ENCODE measurements at regions not wholly inside any gene's neighbourhood (a gene's known extent, or its start where the extent isn't known, plus 50 kb on each side); places are given as distances from the start of the nearest gene placed in this dataset.

DNA sequence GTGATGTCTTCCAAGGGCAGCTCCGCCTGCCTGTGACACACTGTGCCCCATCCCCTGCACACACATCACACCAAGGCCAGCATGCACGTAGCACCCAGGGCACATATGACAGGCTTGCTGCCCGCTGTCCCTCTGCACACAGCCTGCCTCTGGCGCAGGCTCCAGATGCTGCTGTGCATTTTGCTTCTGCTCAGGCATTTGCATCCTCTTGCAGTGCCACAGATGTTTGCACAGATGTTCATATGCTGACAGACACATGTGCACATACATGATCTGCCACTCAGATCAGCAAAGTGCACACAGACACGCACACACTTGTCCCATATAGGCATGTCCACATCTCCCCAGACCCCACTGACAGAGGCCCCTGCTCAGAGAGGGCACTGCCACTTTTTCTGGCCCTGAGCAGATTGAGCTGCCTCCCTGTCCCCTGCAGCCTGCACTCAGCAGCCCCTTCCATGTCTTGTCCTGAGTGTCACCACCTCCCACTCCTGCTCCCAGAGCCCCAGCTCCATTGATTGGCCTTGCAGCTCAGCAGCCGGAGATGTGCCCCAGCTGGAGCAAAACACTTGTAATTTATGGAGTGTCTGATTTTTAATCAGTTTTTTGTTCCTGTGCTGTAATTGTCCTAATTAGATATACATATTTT lies 115.1 kb upstream of the RPL38 start:
- Mint-ChIP-seq H3K4me3 (no peak overlapping the region), H3K27ac (no peak overlapping the region), H3K27me3 (ENCODE audit: low read depth in 2 of 2) (peaks cover 17 to 25% of the 10 kb centered on the region in 2 donors), H3K9me3 (peaks cover 5 to 7% of the 10 kb centered on the region in 2 donors), H3K36me3 (peaks cover 7% of the 10 kb centered on the region), H3K4me1 (no peaks in the 10 kb centered on the region)
- 89% methylated on average over 5 of the region's 6 CpGs for WGBS (ENCODE audit: insufficient coverage)
- no peaks in the 10 kb centered on the region for H3K36me3 ChIP-seq (ENCODE audit: control insufficient read depth, insufficient read depth, low read length)
- ATAC-seq (no peak), DNase-seq (no peak)
- H3K27ac ChIP-seq (ENCODE audit: low read length) = no peak overlapping the region
- no peak overlapping the region for H3K4me3 ChIP-seq (ENCODE audit: low read length)
- intact Hi-C loops (cut with micrococcal nuclease) = no loop called here
- TF ChIP-seq, protein P1, sequence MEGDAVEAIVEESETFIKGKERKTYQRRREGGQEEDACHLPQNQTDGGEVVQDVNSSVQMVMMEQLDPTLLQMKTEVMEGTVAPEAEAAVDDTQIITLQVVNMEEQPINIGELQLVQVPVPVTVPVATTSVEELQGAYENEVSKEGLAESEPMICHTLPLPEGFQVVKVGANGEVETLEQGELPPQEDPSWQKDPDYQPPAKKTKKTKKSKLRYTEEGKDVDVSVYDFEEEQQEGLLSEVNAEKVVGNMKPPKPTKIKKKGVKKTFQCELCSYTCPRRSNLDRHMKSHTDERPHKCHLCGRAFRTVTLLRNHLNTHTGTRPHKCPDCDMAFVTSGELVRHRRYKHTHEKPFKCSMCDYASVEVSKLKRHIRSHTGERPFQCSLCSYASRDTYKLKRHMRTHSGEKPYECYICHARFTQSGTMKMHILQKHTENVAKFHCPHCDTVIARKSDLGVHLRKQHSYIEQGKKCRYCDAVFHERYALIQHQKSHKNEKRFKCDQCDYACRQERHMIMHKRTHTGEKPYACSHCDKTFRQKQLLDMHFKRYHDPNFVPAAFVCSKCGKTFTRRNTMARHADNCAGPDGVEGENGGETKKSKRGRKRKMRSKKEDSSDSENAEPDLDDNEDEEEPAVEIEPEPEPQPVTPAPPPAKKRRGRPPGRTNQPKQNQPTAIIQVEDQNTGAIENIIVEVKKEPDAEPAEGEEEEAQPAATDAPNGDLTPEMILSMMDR (IDR thresholded peaks at IDR 0.05) = no peak
- no peaks in the 10 kb centered on the region for H3K4me1 ChIP-seq (ENCODE audit: control insufficient read depth, insufficient read depth, low read length)
- peaks cover 4% of the 10 kb centered on the region for H3K9me3 ChIP-seq (ENCODE audit: control insufficient read depth, insufficient read depth, low read length)
- H3K27me3 ChIP-seq (ENCODE audit: control insufficient read depth, insufficient read depth, low read length) = no peaks in the 10 kb centered on the region

DNA sequence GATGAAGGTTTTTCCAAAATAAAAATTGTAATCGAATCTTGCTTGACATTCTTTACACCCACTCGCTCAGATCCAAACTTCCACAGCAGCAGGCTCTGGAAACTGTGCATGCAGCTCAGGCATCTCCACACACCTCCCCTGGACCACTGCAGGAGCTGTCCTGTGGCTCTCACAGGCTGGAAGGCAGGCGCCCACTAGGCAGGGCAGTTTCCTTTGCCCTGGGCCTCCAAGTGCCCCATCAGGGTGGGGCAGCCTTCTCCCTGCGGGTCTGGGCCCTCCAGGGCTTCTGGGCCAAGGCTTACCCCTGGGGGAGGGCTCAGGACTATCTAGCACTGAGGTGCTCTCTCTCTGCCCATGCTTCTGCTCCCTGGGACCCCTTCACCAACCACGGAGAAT lies 114.5 kb upstream of the RPL38 start:
- no peak overlapping the region for H3K27ac ChIP-seq (ENCODE audit: low read length)
- Mint-ChIP-seq H3K4me1 (no peaks in the 10 kb centered on the region), H3K36me3 (peaks cover 7% of the 10 kb centered on the region), H3K27me3 (ENCODE audit: low read depth in 2 of 2) (peaks cover 15 to 25% of the 10 kb centered on the region in 2 donors), H3K9me3 (peaks cover 5 to 7% of the 10 kb centered on the region in 2 donors), H3K4me3 (no peak overlapping the region), H3K27ac (no peak overlapping the region)
- H3K9me3 ChIP-seq (ENCODE audit: control insufficient read depth, insufficient read depth, low read length) = peaks cover 4% of the 10 kb centered on the region
- no peaks in the 10 kb centered on the region for H3K4me1 ChIP-seq (ENCODE audit: control insufficient read depth, insufficient read depth, low read length)
- no peaks in the 10 kb centered on the region for H3K36me3 ChIP-seq (ENCODE audit: control insufficient read depth, insufficient read depth, low read length)
- no peak overlapping the region for H3K4me3 ChIP-seq (ENCODE audit: low read length)
- WGBS (ENCODE audit: insufficient coverage) = 71% methylated on average over 5 of the region's 5 CpGs
- ATAC-seq (no peak), DNase-seq (no peak)
- no peaks in the 10 kb centered on the region for H3K27me3 ChIP-seq (ENCODE audit: control insufficient read depth, insufficient read depth, low read length)
- intact Hi-C loops (cut with micrococcal nuclease) = no loop called here
- TF ChIP-seq, protein P1 (IDR thresholded peaks at IDR 0.05) = no peak

DNA sequence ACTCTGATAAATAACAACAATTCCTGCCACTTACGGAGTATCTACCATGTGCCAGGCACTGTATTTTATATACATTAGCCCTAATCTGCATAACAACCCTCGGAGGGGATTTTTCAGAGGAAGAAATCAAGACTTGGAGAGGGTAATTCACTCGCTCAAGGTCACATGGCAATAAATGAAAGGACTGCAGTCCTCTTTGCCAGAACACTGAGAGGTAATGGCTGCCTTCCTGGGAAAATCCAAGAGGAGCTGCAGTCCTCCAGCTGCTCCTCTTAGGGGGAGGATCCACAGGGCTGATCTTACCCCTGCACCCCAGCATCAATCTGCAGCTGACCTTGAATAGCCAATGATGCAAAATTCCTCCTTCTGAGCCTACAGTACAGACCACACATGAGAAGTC lies 114.1 kb upstream of the RPL38 start:
- no peak overlapping the region for H3K4me3 ChIP-seq (ENCODE audit: low read length)
- no peak for DNase-seq
- Mint-ChIP-seq H3K4me1 (no peaks in the 10 kb centered on the region), H3K9me3 (peaks cover 5 to 7% of the 10 kb centered on the region in 2 donors), H3K27me3 (ENCODE audit: low read depth in 2 of 2) (peaks cover 13 to 25% of the 10 kb centered on the region in 2 donors), H3K27ac (no peak overlapping the region), H3K4me3 (no peak overlapping the region), H3K36me3 (peaks cover 7% of the 10 kb centered on the region)
- no peaks in the 10 kb centered on the region for H3K27me3 ChIP-seq (ENCODE audit: control insufficient read depth, insufficient read depth, low read length)
- intact Hi-C loops (cut with micrococcal nuclease) = no loop called here
- H3K4me1 ChIP-seq (ENCODE audit: control insufficient read depth, insufficient read depth, low read length) = no peaks in the 10 kb centered on the region
- peaks cover 4% of the 10 kb centered on the region for H3K9me3 ChIP-seq (ENCODE audit: control insufficient read depth, insufficient read depth, low read length)
- H3K36me3 ChIP-seq (ENCODE audit: control insufficient read depth, insufficient read depth, low read length) = no peaks in the 10 kb centered on the region
- 96% methylated on average over 2 of the region's 3 CpGs for WGBS (ENCODE audit: insufficient coverage)
- TF ChIP-seq, protein P1 (IDR thresholded peaks at IDR 0.05) = no peak
- no peak for ATAC-seq
- H3K27ac ChIP-seq (ENCODE audit: low read length) = no peak overlapping the region
